GM12878 (cell line): ENCODE measurements at regions not wholly inside any gene's neighbourhood (a gene's known extent, or its start where the extent isn't known, plus 50 kb on each side); places are given as distances from the start of the nearest gene placed in this dataset.

Experiments
- CREB1 ChIP-seq: IDR thresholded peaks from 2 replicates; pipeline ENCODE4 v1.6.1; 2012; ENCODE audit warnings: low read depth, mild to moderate bottlenecking, inconsistent platforms
- CTCF ChIP-seq, 3 experiments: IDR thresholded peaks in 2 of 3; conservative IDR thresholded peaks in 1 of 3; 2 replicates each; pipeline ENCODE4 v1.5.1; 2011; ENCODE audit warnings: low read depth in 3 of 3, low read length in 3 of 3, mild to moderate bottlenecking in 3 of 3, control low read depth in 2 of 3, moderate library complexity in 2 of 3, inconsistent platforms in 1 of 3, mixed read lengths in 1 of 3; ENCODE audit not compliant: control insufficient read depth in 2 of 3, insufficient read depth in 1 of 3; ENCODE audit errors: extremely low read depth in 1 of 3
- ELK1 ChIP-seq: IDR thresholded peaks from 2 replicates; pipeline ENCODE4 v1.6.1; 2012; ENCODE audit warnings: low read depth, low read length, improper control_type of control experiment
- ESRRA ChIP-seq: IDR thresholded peaks from 2 replicates; pipeline ENCODE4 v1.6.1; 2012; ENCODE audit warnings: mild to moderate bottlenecking, low read length, improper control_type of control experiment
- JUND ChIP-seq: IDR thresholded peaks from 2 replicates; pipeline ENCODE4 v1.6.1; 2012; ENCODE audit warnings: low read depth, mild to moderate bottlenecking, low read length, improper control_type of control experiment, moderate library complexity
- KDM1A ChIP-seq: fragments of 200-600 bp; sonication (generic); IDR thresholded peaks from 2 replicates; pipeline ENCODE4 v1.6.1; 2016; ENCODE audit warnings: borderline replicate concordance
- SMC3 ChIP-seq: IDR thresholded peaks from 2 replicates; pipeline ENCODE4 v1.6.1; 2011; ENCODE audit warnings: low read length, improper control_type of control experiment, borderline replicate concordance
- USF1 ChIP-seq: IDR thresholded peaks from 2 replicates; pipeline ENCODE4 v1.6.1; 2011; ENCODE audit warnings: borderline replicate concordance, low read depth, mild to moderate bottlenecking, moderate library complexity, mixed read lengths, low read length; ENCODE audit not compliant: insufficient read depth; ENCODE audit errors: extremely low read length
- USF2 ChIP-seq: IDR thresholded peaks from 2 replicates; pipeline ENCODE4 v1.6.1; 2011; ENCODE audit warnings: low read depth, low read length, improper control_type of control experiment, borderline replicate concordance
- ZZZ3 ChIP-seq: IDR thresholded peaks from 2 replicates; pipeline ENCODE4 v1.6.1; 2011; ENCODE audit warnings: low read depth; ENCODE audit not compliant: control insufficient read depth, insufficient read length

GRCh38 chr3:117507958-117508357 is 798.4 kb downstream of the TUSC7 start:
- TF ChIP-seq USF1 (no peak), CTCF (IDR thresholded peaks at IDR 0.05 in 2 of 3, conservative IDR thresholded peaks at IDR 0.05 in 1 of 3; ENCODE audit: control insufficient read depth in 2 of 3, extremely low read depth in 1 of 3, insufficient read depth in 1 of 3, low read depth in 3 of 3, low read length in 3 of 3) (no peak), ESRRA (no peak), SMC3 (no peak), ZZZ3 (no peak), KDM1A (no peak), JUND (no peak), CREB1 (no peak), USF2 (no peak), ELK1 (no peak)
